Epithelial cell of proximal tubule (primary cell): ENCODE measurements at regions not wholly inside any gene's neighbourhood (a gene's known extent, or its start where the extent isn't known, plus 50 kb on each side); places are given as distances from the start of the nearest gene placed in this dataset.

ENCODE experiments used
- DNase-seq: peaks from one replicate; pipeline ENCODE4 v3.0.0-alpha.2; 2011; ENCODE audit warnings: low read depth
- H3K4me3 ChIP-seq: 2 replicates; pipeline ENCODE4 v1.5.1; 2011; ENCODE audit warnings: low read depth, mild to moderate bottlenecking, low read length
- CTCF ChIP-seq: conservative IDR thresholded peaks from 2 replicates; pipeline ENCODE4 v1.5.1; 2012; ENCODE audit warnings: low read depth, mild to moderate bottlenecking, low read length

- DNase-seq, result no peak
- H3K4me3 ChIP-seq, result no peak overlapping the region
- TF ChIP-seq CTCF, result no peak
Observed at GRCh38 chr4:10320130-10320529, 137.1 kb downstream of the ZNF518B start.

GRCh38 chr4:10317345-10317744, 139.9 kb downstream of the ZNF518B start:
- H3K4me3 ChIP-seq, result no peak overlapping the region
- TF ChIP-seq CTCF, result no peak
- no peak for DNase-seq

GRCh38 chr4:10316851-10317250, 140.4 kb downstream of the ZNF518B start:
- DNase-seq, result no peak
- no peak for TF ChIP-seq CTCF
- no peak overlapping the region for H3K4me3 ChIP-seq

- no peak overlapping the region for H3K4me3 ChIP-seq
- TF ChIP-seq CTCF, result no peak
- no peak for DNase-seq
Observed at GRCh38 chr4:10315638-10316037, 141.6 kb downstream of the ZNF518B start.

- no peak for TF ChIP-seq CTCF
- DNase-seq, result no peak
- H3K4me3 ChIP-seq, result no peak overlapping the region
Observed at GRCh38 chr4:10312568-10312967, 144.7 kb downstream of the ZNF518B start.

GRCh38 chr4:10311939-10312338, 145.3 kb downstream of the ZNF518B start:
- TF ChIP-seq CTCF, result no peak
- DNase-seq, result no peak
- H3K4me3 ChIP-seq, result no peak overlapping the region

GRCh38 chr4:10305816-10306215, 151.4 kb downstream of the ZNF518B start:
- no peak overlapping the region for H3K4me3 ChIP-seq
- TF ChIP-seq CTCF, result no peak
- no peak for DNase-seq
